MM.1S (cell line): ENCODE measurements at regions not wholly inside any gene's neighbourhood (a gene's known extent, or its start where the extent isn't known, plus 50 kb on each side); places are given as distances from the start of the nearest gene placed in this dataset.

Source experiments
- DNase-seq: peaks from one replicate; pipeline ENCODE4 v3.0.0-alpha.2; 2015
- H2AFZ ChIP-seq: fragments of 300-600 bp; sonication (generic); 2 replicates; pipeline ENCODE4 v1.6.0; 2016; ENCODE audit warnings: antibody characterized with exemption, low read length
- H3F3A ChIP-seq: fragments of 300-600 bp; sonication (generic); 2 replicates; pipeline ENCODE4 v1.6.1; 2016; ENCODE audit warnings: mild to moderate bottlenecking, antibody characterized with exemption, low read length, moderate library complexity, mixed read lengths; ENCODE audit not compliant: insufficient read depth
- H3K27ac ChIP-seq: fragments of 300-600 bp; sonication (generic); 2 replicates; pipeline ENCODE4 v1.5.1; 2016; ENCODE audit warnings: mild to moderate bottlenecking, low read length
- H3K27me3 ChIP-seq: fragments of 300-600 bp; sonication (generic); replicated peaks from 2 replicates; pipeline ENCODE4 v1.6.0; 2016; ENCODE audit warnings: low read length; ENCODE audit not compliant: insufficient read depth
- H3K36me3 ChIP-seq: fragments of 300-600 bp; sonication (generic); replicated peaks from 2 replicates; pipeline ENCODE4 v1.6.1; 2016; ENCODE audit warnings: mild to moderate bottlenecking, low read length, mixed read lengths; ENCODE audit not compliant: insufficient read depth
- H3K4me1 ChIP-seq: fragments of 300-600 bp; sonication (generic); 2 replicates; pipeline ENCODE4 v1.6.1; 2016; ENCODE audit warnings: low read length, mixed read lengths
- H3K4me2 ChIP-seq: fragments of 300-600 bp; sonication (generic); 2 replicates; pipeline ENCODE4 v1.6.0; 2016; ENCODE audit warnings: low read depth, low read length
- H3K4me3 ChIP-seq: fragments of 300-600 bp; sonication (generic); 2 replicates; pipeline ENCODE4 v1.5.1; 2016; ENCODE audit warnings: low read length, mixed read lengths
- H3K79me2 ChIP-seq: fragments of 300-600 bp; sonication (generic); 2 replicates; pipeline ENCODE4 v1.6.1; 2016; ENCODE audit warnings: mixed run types, low read length, mixed read lengths
- H3K9ac ChIP-seq: fragments of 300-600 bp; sonication (generic); 2 replicates; pipeline ENCODE4 v1.6.1; 2016; ENCODE audit warnings: low read length, mixed read lengths
- H3K9me2 ChIP-seq: fragments of 300-600 bp; sonication (generic); replicated peaks from 2 replicates; pipeline ENCODE4 v1.6.1; 2016; ENCODE audit warnings: mild to moderate bottlenecking, low read length, mixed read lengths; ENCODE audit not compliant: insufficient read depth
- H3K9me3 ChIP-seq: fragments of 300-600 bp; sonication (generic); replicated peaks from 2 replicates; pipeline ENCODE4 v1.6.1; 2016; ENCODE audit warnings: mild to moderate bottlenecking, low read length, mixed read lengths; ENCODE audit not compliant: insufficient read depth
- H4K20me1 ChIP-seq: fragments of 300-600 bp; sonication (generic); 2 replicates; pipeline ENCODE4 v1.6.1; 2016; ENCODE audit warnings: mild to moderate bottlenecking, low read length, moderate library complexity, mixed read lengths; ENCODE audit not compliant: insufficient read depth
- CTCF ChIP-seq: fragments of 300-600 bp; sonication (generic); IDR thresholded peaks from 2 replicates; pipeline ENCODE4 v1.5.1; 2016; ENCODE audit warnings: antibody characterized with exemption, low read length, mixed read lengths
- EZH2 ChIP-seq: fragments of 300-600 bp; sonication (generic); optimal IDR thresholded peaks from 2 replicates; pipeline ENCODE3; 2017; ENCODE audit warnings: low read depth, mild to moderate bottlenecking, antibody characterized with exemption, low read length, mixed read lengths
- EZH2phosphoT487 ChIP-seq: fragments of 300-600 bp; sonication (generic); IDR thresholded peaks from 2 replicates; pipeline ENCODE4 v1.6.1; 2018; ENCODE audit warnings: antibody characterized with exemption, low read length

DNA sequence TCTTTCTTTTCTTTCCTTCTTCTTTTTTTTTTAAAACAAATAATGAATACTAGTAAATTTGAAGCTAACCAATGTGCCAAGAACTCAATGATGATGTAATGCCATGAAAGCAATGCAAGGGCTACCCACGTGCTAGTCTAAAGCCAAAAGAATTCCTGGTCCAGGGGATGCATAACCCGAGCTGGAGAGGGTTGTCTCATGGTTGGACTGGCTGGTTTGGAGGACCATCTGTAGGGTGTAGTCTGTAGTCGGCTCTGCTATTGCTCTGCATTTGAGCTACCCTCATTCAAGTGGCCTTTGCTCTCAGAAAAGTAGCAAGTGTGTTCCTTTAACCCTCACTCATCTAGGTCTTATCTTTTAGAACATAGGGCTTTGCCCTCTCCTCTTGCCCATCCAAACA is 469.6 kb upstream of the CELF4 start:
- no peaks in the 10 kb centered on the region for H3F3A ChIP-seq
- no peaks in the 10 kb centered on the region for H3K9me3 ChIP-seq

GRCh38 chr18:38033282-38033681 is 467.7 kb upstream of the CELF4 start:
- Histone ChIP-seq H3K27me3 (no peaks in the 10 kb centered on the region), H3K36me3 (no peaks in the 10 kb centered on the region), H3K4me3 (no peak overlapping the region), H3F3A (no peaks in the 10 kb centered on the region), H3K27ac (no peak overlapping the region), H3K9me3 (no peaks in the 10 kb centered on the region), H2AFZ (no peak overlapping the region), H3K4me2 (no peak overlapping the region), H4K20me1 (no peaks in the 10 kb centered on the region), H3K4me1 (no peaks in the 10 kb centered on the region), H3K79me2 (no peaks in the 10 kb centered on the region), H3K9ac (no peak overlapping the region), H3K9me2 (no peaks in the 10 kb centered on the region)
- TF ChIP-seq EZH2phosphoT487, result no peak
- no peak for TF ChIP-seq EZH2
- no peak for TF ChIP-seq CTCF
- DNase-seq, result no peak

More for the DNA sequence above, 469.6 kb upstream of the CELF4 start:
- Histone ChIP-seq H3K9me2 (no peaks in the 10 kb centered on the region), H3K79me2 (no peaks in the 10 kb centered on the region), H4K20me1 (no peaks in the 10 kb centered on the region), H3K4me1 (no peaks in the 10 kb centered on the region), H3K4me3 (no peak overlapping the region), H3K9ac (no peak overlapping the region), H3K27me3 (no peaks in the 10 kb centered on the region), H3K36me3 (no peaks in the 10 kb centered on the region), H3K27ac (no peak overlapping the region), H3K4me2 (no peak overlapping the region), H2AFZ (no peak overlapping the region)
- DNase-seq, result no peak
- no peak for TF ChIP-seq EZH2phosphoT487
- no peak for TF ChIP-seq EZH2
- no peak for TF ChIP-seq CTCF

DNA sequence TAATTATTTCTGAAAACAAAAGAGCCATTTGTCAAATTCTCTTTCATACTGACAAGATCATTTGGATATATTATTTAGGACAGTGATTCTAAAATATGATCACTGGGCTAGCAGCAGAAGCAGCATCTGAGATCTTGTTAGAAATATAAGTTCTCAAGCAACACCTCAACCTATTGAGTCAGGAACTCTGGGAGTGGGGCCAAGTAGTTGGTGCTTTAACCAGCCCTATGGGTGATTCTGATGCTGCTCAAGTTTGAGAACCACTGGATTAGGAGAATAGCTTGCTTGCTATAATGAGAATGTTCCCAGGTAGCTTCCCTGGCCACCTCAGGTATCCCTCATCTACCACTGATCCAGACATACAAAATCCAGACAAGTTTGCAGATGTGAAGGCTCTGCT is 466.9 kb upstream of the CELF4 start:
- Histone ChIP-seq H3K4me3 (no peak overlapping the region), H3K27ac (no peak overlapping the region), H3K4me2 (no peak overlapping the region), H4K20me1 (no peaks in the 10 kb centered on the region), H3F3A (no peaks in the 10 kb centered on the region), H3K9me3 (no peaks in the 10 kb centered on the region), H3K79me2 (no peaks in the 10 kb centered on the region), H3K9me2 (no peaks in the 10 kb centered on the region), H3K36me3 (no peaks in the 10 kb centered on the region), H3K27me3 (no peaks in the 10 kb centered on the region), H3K4me1 (no peaks in the 10 kb centered on the region), H2AFZ (no peak overlapping the region), H3K9ac (no peak overlapping the region)
- TF ChIP-seq EZH2, result no peak
- TF ChIP-seq EZH2phosphoT487, result no peak
- TF ChIP-seq CTCF, result no peak
- no peak for DNase-seq
